H1 (cell line): ENCODE measurements at regions not wholly inside any gene's neighbourhood (a gene's known extent, or its start where the extent isn't known, plus 50 kb on each side); places are given as distances from the start of the nearest gene placed in this dataset.
A peak's percentile ranks its signal among the peaks of the same experiment; 100 is the strongest.

ENCODE experiments used
- CTCF ChIA-PET: fragments of 300-600 bp; sonication (Branson Sonifier 250); formaldehyde crosslinking; loops from one replicate; lab custom pipeline; 2021; ENCODE audit not compliant: partially characterized antibody; lab: Charles Lee
- POLR2A ChIA-PET: fragments of 300-600 bp; sonication (Branson Sonifier 250); formaldehyde crosslinking; loops from one replicate; lab custom pipeline; 2021; ENCODE audit warnings: inconsistent platforms; ENCODE audit not compliant: partially characterized antibody; lab: Charles Lee
- DNase-seq, 2 experiments: peaks; one replicate each; pipeline versions ENCODE4 v3.0.0 to v3.0.0-alpha.2; 2010 to 2022; ENCODE audit warnings: low spot score in 2 of 2, low read depth in 1 of 2, mixed read lengths in 1 of 2
- FAIRE-seq: peaks from 2 replicates; lab custom pipeline; 2011; peaks lifted over from hg19 to GRCh38; lab: Jason Lieb, UNC
- H2AFZ ChIP-seq: 2 replicates; pipeline ENCODE4 v1.8.1; 2012; ENCODE audit warnings: low read length, inconsistent platforms
- H2AK5ac ChIP-seq: 2 replicates; pipeline ENCODE4 v1.6.1; 2013; ENCODE audit warnings: low read depth, low read length
- H2BK120ac ChIP-seq: replicated peaks from 2 replicates; pipeline ENCODE3; 2013; ENCODE audit warnings: low read depth, low read length, inconsistent platforms
- H2BK12ac ChIP-seq: 2 replicates; pipeline ENCODE4 v1.6.1; 2013; ENCODE audit warnings: low read depth, low read length
- H2BK15ac ChIP-seq: 2 replicates; pipeline ENCODE4 v1.6.1; 2013; ENCODE audit warnings: low read length
- H2BK20ac ChIP-seq: 2 replicates; pipeline ENCODE4 v1.6.1; 2013; ENCODE audit warnings: low read length
- H2BK5ac ChIP-seq: 2 replicates; pipeline ENCODE4 v1.6.1; 2013; ENCODE audit warnings: low read depth, low read length
- H3K14ac ChIP-seq: 2 replicates; pipeline ENCODE4 v1.6.1; 2013; ENCODE audit warnings: inconsistent platforms; ENCODE audit not compliant: insufficient read length
- H3K18ac ChIP-seq: 2 replicates; pipeline ENCODE4 v1.6.1; 2013; ENCODE audit warnings: low read length; ENCODE audit errors: extremely low read depth
- H3K23ac ChIP-seq: 2 replicates; pipeline ENCODE4 v1.6.1; 2013; ENCODE audit warnings: inconsistent platforms; ENCODE audit not compliant: insufficient read length
- H3K23me2 ChIP-seq: 2 replicates; pipeline ENCODE4 v1.6.1; 2013; ENCODE audit warnings: low read depth, low read length
- H3K27ac ChIP-seq: 2 replicates; pipeline ENCODE4 v1.6.1; 2011; ENCODE audit warnings: low read depth, low read length, inconsistent platforms
- H3K27me3 ChIP-seq, 4 experiments: replicated peaks in 1 of 4; 1 replicate in 1 of 4; 2 replicates in 3 of 4; pipeline versions ENCODE4 v1.6.1 to v1.8.1; 2011 to 2013; ENCODE audit warnings: low read length in 3 of 4, mild to moderate bottlenecking in 3 of 4, inconsistent platforms in 2 of 4, mixed read lengths in 2 of 4, moderate library complexity in 1 of 4; ENCODE audit not compliant: control insufficient read depth in 3 of 4, insufficient read depth in 3 of 4; ENCODE audit errors: extremely low read depth in 1 of 4
- H3K36me3 ChIP-seq, 4 experiments: 2 replicates each; pipeline versions ENCODE4 v1.6.1 to v1.8.1; 2011 to 2013; ENCODE audit warnings: mild to moderate bottlenecking in 4 of 4, low read length in 3 of 4, moderate library complexity in 2 of 4, control low read depth in 1 of 4, inconsistent platforms in 1 of 4; ENCODE audit not compliant: insufficient read depth in 4 of 4, control insufficient read depth in 2 of 4
- H3K4ac ChIP-seq: replicated peaks from 2 replicates; pipeline ENCODE3; 2013; ENCODE audit warnings: low read length, low read depth, mixed read lengths, inconsistent platforms; ENCODE audit not compliant: insufficient read length
- H3K4me1 ChIP-seq, 4 experiments: replicated peaks in 1 of 4; 1 replicate in 1 of 4; 2 replicates in 3 of 4; pipeline versions ENCODE4 v1.6.1 to v1.8.1; 2011 to 2013; ENCODE audit warnings: low read length in 3 of 4, inconsistent platforms in 2 of 4, mixed read lengths in 1 of 4; ENCODE audit not compliant: insufficient read depth in 4 of 4, control insufficient read depth in 3 of 4
- H3K4me2 ChIP-seq, 2 experiments: 2 replicates each; pipeline versions ENCODE4 v1.6.1 to v1.8.1; 2011 to 2013; ENCODE audit warnings: low read depth in 2 of 2, low read length in 2 of 2, control low read depth in 1 of 2, inconsistent platforms in 1 of 2, mild to moderate bottlenecking in 1 of 2; ENCODE audit not compliant: insufficient read depth in 1 of 2
- H3K4me3 ChIP-seq, 4 experiments: fragments of 200-600, 300-600 bp in 1 of 4; sonication (generic), shearing (Covaris generic), sonication (Bioruptor Twin) in 1 of 4; 2 replicates each; pipeline versions ENCODE4 v1.5.1 to v1.8.1; 2011 to 2016; ENCODE audit warnings: low read length in 4 of 4, low read depth in 3 of 4, control low read depth in 2 of 4, inconsistent platforms in 2 of 4, mild to moderate bottlenecking in 2 of 4, mixed read lengths in 1 of 4, moderate library complexity in 1 of 4; ENCODE audit not compliant: insufficient read depth in 2 of 4; ENCODE audit errors: extremely low read depth in 1 of 4
- H3K56ac ChIP-seq: replicated peaks from 2 replicates; pipeline ENCODE3; 2013; ENCODE audit warnings: low read depth, mild to moderate bottlenecking, mixed read lengths, low read length, inconsistent platforms; ENCODE audit not compliant: insufficient read length
- H3K79me1 ChIP-seq: 2 replicates; pipeline ENCODE4 v1.6.1; 2013; ENCODE audit warnings: low read depth, low read length, control low read depth
- H3K79me2 ChIP-seq, 2 experiments: 2 replicates each; pipeline versions ENCODE4 v1.6.1 to v1.8.1; 2012 to 2013; ENCODE audit warnings: low read length in 2 of 2, mild to moderate bottlenecking in 2 of 2, inconsistent platforms in 1 of 2; ENCODE audit not compliant: insufficient read depth in 2 of 2, control insufficient read depth in 1 of 2
- H3K9ac ChIP-seq, 4 experiments: replicated peaks in 1 of 4; 1 replicate in 1 of 4; 2 replicates in 3 of 4; pipeline versions ENCODE4 v1.6.1 to v1.8.1; 2011 to 2013; ENCODE audit warnings: low read depth in 3 of 4, low read length in 3 of 4, control low read depth in 2 of 4, mild to moderate bottlenecking in 2 of 4, moderate library complexity in 2 of 4, inconsistent platforms in 1 of 4; ENCODE audit errors: extremely low read depth in 1 of 4
- H3K9me3 ChIP-seq, 2 experiments: 2 replicates each; pipeline versions ENCODE4 v1.6.1 to v1.8.1; 2012 to 2013; ENCODE audit warnings: mild to moderate bottlenecking in 2 of 2, moderate library complexity in 2 of 2, control low read depth in 1 of 2, inconsistent platforms in 1 of 2, low read depth in 1 of 2, low read length in 1 of 2, mixed read lengths in 1 of 2; ENCODE audit not compliant: insufficient read depth in 2 of 2
- H4K20me1 ChIP-seq, 2 experiments: replicated peaks in 1 of 2; 2 replicates each; pipeline versions ENCODE3 to v1.8.1; 2011 to 2013; ENCODE audit warnings: inconsistent platforms in 2 of 2, low read length in 2 of 2, mild to moderate bottlenecking in 1 of 2; ENCODE audit not compliant: insufficient read depth in 2 of 2, control insufficient read depth in 1 of 2
- H4K5ac ChIP-seq: 2 replicates; pipeline ENCODE4 v1.6.1; 2013; ENCODE audit warnings: low read length, low read depth, mixed read lengths, inconsistent platforms; ENCODE audit not compliant: insufficient read length
- H4K8ac ChIP-seq: 2 replicates; pipeline ENCODE4 v1.8.0; 2013; ENCODE audit warnings: mild to moderate bottlenecking, moderate library complexity, low read length, inconsistent platforms; ENCODE audit not compliant: insufficient read depth; ENCODE audit errors: extremely low read depth
- H4K91ac ChIP-seq: replicated peaks from 2 replicates; pipeline ENCODE3; 2013; ENCODE audit warnings: low read length, mixed read lengths, inconsistent platforms; ENCODE audit not compliant: insufficient read length
- ASH2L ChIP-seq: fragments of 200-600, 300-600 bp; sonication (generic); IDR thresholded peaks from one replicate; pipeline ENCODE4 v1.7.1; 2017; ENCODE audit warnings: low read length
- KDM1A ChIP-seq: fragments of 200-600, 300-600 bp; sonication (generic); IDR thresholded peaks from 2 replicates; pipeline ENCODE4 v1.7.1; 2016; ENCODE audit warnings: mild to moderate bottlenecking, low read length, borderline replicate concordance
- RAD21 ChIP-seq, 2 experiments: IDR thresholded peaks in 1 of 2; conservative IDR thresholded peaks in 1 of 2; 2 replicates each; pipeline ENCODE4 v1.6.1; 2011; ENCODE audit warnings: low read depth in 2 of 2, low read length in 2 of 2, improper control_type of control experiment in 1 of 2, inconsistent platforms in 1 of 2, mild to moderate bottlenecking in 1 of 2, moderate library complexity in 1 of 2
- SAP30 ChIP-seq: fragments of 300-600 bp; sonication (generic); IDR thresholded peaks from 2 replicates; pipeline ENCODE4 v1.7.1; 2012; ENCODE audit warnings: low read length, moderate library complexity, mild to moderate bottlenecking, inconsistent platforms; ENCODE audit not compliant: insufficient read depth, insufficient replicate concordance
- SIRT6 ChIP-seq: IDR thresholded peaks from one replicate; pipeline ENCODE4 v1.7.1; 2012; ENCODE audit warnings: low read length, inconsistent platforms
- TCF12 ChIP-seq: IDR thresholded peaks from 2 replicates; pipeline ENCODE4 v1.6.1; 2011; ENCODE audit warnings: low read depth, mild to moderate bottlenecking, low read length
- WGBS, 2 experiments: shearing (Covaris generic) in 1 of 2; methylation state at CpG; one replicate each; pipeline versions ENCODE4 v1.1.6 to v1.1.7; 2013 to 2015; ENCODE audit warnings: low lambda C conversion rate in 2 of 2, mixed read lengths in 2 of 2, inconsistent platforms in 1 of 2, low coverage in 1 of 2, missing lambda C conversion rate in 1 of 2; ENCODE audit not compliant: insufficient replicate concordance in 2 of 2, insufficient coverage in 1 of 2, insufficient read length in 1 of 2; ENCODE audit errors: extremely low coverage in 1 of 2, missing lambda C conversion rate in 1 of 2; 5-methylcytosine and 5-hydroxymethylcytosine counted together
- TF ChIP-seq, protein P1 (sequence below): IDR thresholded peaks from 2 replicates; pipeline ENCODE4 v1.6.1; 2012; ENCODE audit warnings: inconsistent platforms

DNA sequence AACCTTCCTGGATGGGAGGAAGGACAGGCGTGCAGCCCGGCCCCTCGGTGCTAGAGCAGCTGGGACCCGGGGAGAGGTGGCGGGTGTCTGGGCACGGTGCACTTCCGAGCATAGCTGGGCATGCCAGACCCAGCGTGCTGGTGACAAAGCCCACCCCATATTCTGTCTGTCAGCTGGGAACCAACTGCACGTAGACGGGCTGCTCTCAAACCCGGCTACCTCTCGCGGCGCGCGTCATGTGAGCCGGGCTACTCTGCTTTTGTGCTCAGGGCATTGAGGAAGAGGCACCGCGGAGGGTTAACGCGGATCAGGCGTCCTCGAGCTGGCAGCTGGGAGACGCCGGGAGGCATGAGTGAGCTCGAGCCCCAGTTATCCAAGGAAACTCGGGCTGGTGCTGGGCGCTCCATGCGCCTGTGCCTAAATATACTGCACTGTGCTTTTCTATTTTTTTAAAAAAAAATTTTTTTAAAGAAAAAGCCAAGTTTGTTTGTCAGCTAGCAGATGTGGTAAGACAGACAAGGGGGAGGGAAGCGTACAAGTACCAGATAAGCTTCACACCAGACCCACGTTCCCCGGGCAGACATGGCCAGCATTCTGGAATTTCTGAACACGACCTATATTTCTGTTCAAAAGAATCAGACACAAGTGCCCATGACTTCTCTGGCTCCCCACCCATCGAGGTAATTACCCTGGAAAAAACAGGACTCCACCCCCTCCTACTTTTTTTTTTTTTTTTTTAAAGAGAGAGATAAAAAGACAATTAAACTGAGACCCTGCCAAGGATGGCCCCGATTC, 425.6 kb downstream of the SHANK2 start:
- no peak overlapping the region; the same call in 1 of the 2 replicates for H2BK12ac ChIP-seq
- H2BK120ac ChIP-seq = no peak overlapping the region
- no peak overlapping the region for H3K4ac ChIP-seq
- ChIA-PET CTCF (interaction anchor here (1.1 to 4.8 kb wide), 11 partner anchors 11 to 593 kb away, joined by 3 to 30 read pairs (median 4); no protein-coding TSS in a partner anchor), POLR2A (interaction anchor here (1.1 to 1.7 kb wide), 3 partner anchors 9 to 22 kb away, joined by 3 to 7 read pairs (median 4); no protein-coding TSS in a partner anchor)
- no peaks in the 10 kb centered on the region for H3K36me3 ChIP-seq
- H3K56ac ChIP-seq = no peak overlapping the region
- H3K79me1 ChIP-seq = no peaks in the 10 kb centered on the region; the same call in 1 of the 2 replicates
- no peak overlapping the region for H3K23ac ChIP-seq
- no peak overlapping the region for H2AFZ ChIP-seq
- peak in 1 of 2 experiments; percentile 69 for DNase-seq
- peaks cover 3 to 14% (median 7%) of the 10 kb centered on the region in 4 experiments; a peak in 5 of 7 replicates for H3K4me1 ChIP-seq
- H2BK5ac ChIP-seq = peak overlapping the region; percentile 52; the same call in 1 of the 2 replicates
- 51% methylated on average over 35 of the region's 35 CpGs; no CpG with 5 or more reads in 1 of the 2 experiments for WGBS, 2 experiments
- no peak overlapping the region for H4K91ac ChIP-seq
- no peak overlapping the region for H3K27ac ChIP-seq
- TF ChIP-seq, protein P1, sequence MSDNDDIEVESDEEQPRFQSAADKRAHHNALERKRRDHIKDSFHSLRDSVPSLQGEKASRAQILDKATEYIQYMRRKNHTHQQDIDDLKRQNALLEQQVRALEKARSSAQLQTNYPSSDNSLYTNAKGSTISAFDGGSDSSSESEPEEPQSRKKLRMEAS = 0 out of 2 replicates have a peak, but pooled peaks have one; percentile 26
- TF ChIP-seq SAP30 = peak; percentile 26
- peak in 1 of 2 experiments; percentile 6; a peak in 1 of 4 replicates for TF ChIP-seq RAD21 (IDR thresholded peaks at IDR 0.05 in 1 of 2, conservative IDR thresholded peaks at IDR 0.05 in 1 of 2; ENCODE audit: low read depth in 2 of 2, low read length in 2 of 2)
- peak; percentile 29 for TF ChIP-seq ASH2L
- no peak for TF ChIP-seq KDM1A
- TF ChIP-seq SIRT6 = no peak
- no peak for TF ChIP-seq TCF12
- H3K4me3 ChIP-seq = 0 out of 8 replicates have a peak overlapping the region, but pooled peaks of 1 of the 4 experiments have one; percentile 2
- peak overlapping the region; percentile 17 to 59; a peak in 3 of 4 replicates for H3K4me2 ChIP-seq
- no peak overlapping the region for H2AK5ac ChIP-seq
- no peaks in the 10 kb centered on the region for H3K27me3 ChIP-seq
- peaks cover 0 to 17% of the 10 kb centered on the region in 2 experiments for H4K20me1 ChIP-seq
- H4K8ac ChIP-seq = no peak overlapping the region
- peak overlapping the region; percentile 19; the same call in 1 of the 2 replicates for H3K18ac ChIP-seq
- H3K79me2 ChIP-seq = no peaks in the 10 kb centered on the region
- H2BK20ac ChIP-seq = no peak overlapping the region
- H3K9me3 ChIP-seq = no peaks in the 10 kb centered on the region
- no peaks in the 10 kb centered on the region for H3K23me2 ChIP-seq
- H4K5ac ChIP-seq = no peak overlapping the region
- no peak overlapping the region for H3K14ac ChIP-seq
- no peak overlapping the region for H2BK15ac ChIP-seq
- H3K9ac ChIP-seq = no peak overlapping the region
- FAIRE-seq = no peak
